Erythroblast (primary cell): ENCODE measurements at regions not wholly inside any gene's neighbourhood (a gene's known extent, or its start where the extent isn't known, plus 50 kb on each side); places are given as distances from the start of the nearest gene placed in this dataset.

Experiments used
- GATA1 ChIP-seq: IDR thresholded peaks from 2 replicates; pipeline ENCODE4 v1.6.1; 2011; ENCODE audit warnings: low read depth, mild to moderate bottlenecking, control low read depth, low read length, moderate library complexity
- POLR2A ChIP-seq: IDR thresholded peaks from 2 replicates; pipeline ENCODE4 v1.6.1; 2011; ENCODE audit warnings: mild to moderate bottlenecking, low read length

- TF ChIP-seq POLR2A, result no peak
- no peak for TF ChIP-seq GATA1
Measured at GRCh38 chrY:19628926-19629325, 115.6 kb downstream of the KDM5D start.
